Fibroblast of lung (primary cell): ENCODE measurements at regions not wholly inside any gene's neighbourhood (a gene's known extent, or its start where the extent isn't known, plus 50 kb on each side); places are given as distances from the start of the nearest gene placed in this dataset.

Experiments used
- EZH2 ChIP-seq: IDR thresholded peaks from 2 replicates; pipeline ENCODE4 v1.5.1; 2012; ENCODE audit warnings: low read length, control low read depth, mild to moderate bottlenecking; ENCODE audit errors: missing control alignments
- TF ChIP-seq, protein P1 (sequence below), 2 donors: IDR thresholded peaks in 1 of 2; conservative IDR thresholded peaks in 1 of 2; 1 replicate in 1 of 2; 2 replicates in 1 of 2; pipeline ENCODE4 v1.5.1; 2011 to 2012; ENCODE audit warnings: low read length in 2 of 2, control low read depth in 1 of 2, inconsistent platforms in 1 of 2, low read depth in 1 of 2, mild to moderate bottlenecking in 1 of 2

DNA sequence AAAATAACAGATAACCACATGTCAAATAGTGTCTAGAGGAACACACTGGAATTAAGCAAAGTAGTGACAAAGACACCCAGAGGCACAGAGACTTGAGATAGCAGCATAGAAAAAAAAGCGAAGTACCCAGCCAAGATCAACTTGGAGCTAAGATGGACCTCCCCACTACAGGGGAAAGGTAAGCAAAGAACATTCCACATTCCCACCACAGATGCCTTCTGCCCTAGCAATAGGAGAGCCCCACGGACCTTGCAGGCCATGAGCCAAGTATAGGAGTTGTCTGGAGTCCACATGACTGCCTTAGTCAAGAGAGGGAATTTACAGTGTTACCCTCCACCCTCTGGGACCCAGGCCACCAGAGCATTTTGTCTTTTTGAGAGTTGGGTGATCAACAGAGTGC is 110.7 kb upstream of the SPRY2 start:
- TF ChIP-seq EZH2 = no peak
- TF ChIP-seq, protein P1, sequence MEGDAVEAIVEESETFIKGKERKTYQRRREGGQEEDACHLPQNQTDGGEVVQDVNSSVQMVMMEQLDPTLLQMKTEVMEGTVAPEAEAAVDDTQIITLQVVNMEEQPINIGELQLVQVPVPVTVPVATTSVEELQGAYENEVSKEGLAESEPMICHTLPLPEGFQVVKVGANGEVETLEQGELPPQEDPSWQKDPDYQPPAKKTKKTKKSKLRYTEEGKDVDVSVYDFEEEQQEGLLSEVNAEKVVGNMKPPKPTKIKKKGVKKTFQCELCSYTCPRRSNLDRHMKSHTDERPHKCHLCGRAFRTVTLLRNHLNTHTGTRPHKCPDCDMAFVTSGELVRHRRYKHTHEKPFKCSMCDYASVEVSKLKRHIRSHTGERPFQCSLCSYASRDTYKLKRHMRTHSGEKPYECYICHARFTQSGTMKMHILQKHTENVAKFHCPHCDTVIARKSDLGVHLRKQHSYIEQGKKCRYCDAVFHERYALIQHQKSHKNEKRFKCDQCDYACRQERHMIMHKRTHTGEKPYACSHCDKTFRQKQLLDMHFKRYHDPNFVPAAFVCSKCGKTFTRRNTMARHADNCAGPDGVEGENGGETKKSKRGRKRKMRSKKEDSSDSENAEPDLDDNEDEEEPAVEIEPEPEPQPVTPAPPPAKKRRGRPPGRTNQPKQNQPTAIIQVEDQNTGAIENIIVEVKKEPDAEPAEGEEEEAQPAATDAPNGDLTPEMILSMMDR (conservative IDR thresholded peaks at IDR 0.05 in 1 of 2, IDR thresholded peaks at IDR 0.05 in 1 of 2; ENCODE audit: low read depth in 1 of 2, low read length in 2 of 2) = no peak
